ENCODE measurements at regions not wholly inside any gene's neighbourhood (a gene's known extent, or its start where the extent isn't known, plus 50 kb on each side); places are given as distances from the start of the nearest gene placed in this dataset.

GRCh38 chrX:25290132-25290531 is 274.4 kb upstream of the ARX start:
- no peak for TF ChIP-seq CTCF (IDR thresholded peaks at IDR 0.05)
- TF ChIP-seq POLR2AphosphoS5 (IDR thresholded peaks at IDR 0.05): no peak
- no peak for TF ChIP-seq POLR2A (IDR thresholded peaks at IDR 0.05)

Data from breast epithelium (tissue), 3 donors.